GM21528 (cell line): ENCODE measurements at regions not wholly inside any gene's neighbourhood (a gene's known extent, or its start where the extent isn't known, plus 50 kb on each side); places are given as distances from the start of the nearest gene placed in this dataset.

Experiments
- ATAC-seq: cut with Tn5 transposase; IDR thresholded peaks from one replicate; pipeline ENCODE4 v1.9.1; 2021; ENCODE audit warnings: mild to moderate bottlenecking, moderate library complexity; ENCODE audit not compliant: unreplicated experiment, low FRiP score

- no peak for ATAC-seq
These were observed 267.4 kb downstream of the ALG10 start for GRCh38 chr12:34289431-34290380.

- no peak for ATAC-seq
These were observed 268.2 kb downstream of the ALG10 start for GRCh38 chr12:34290381-34290995.

GRCh38 chr12:34291001-34291400 is 268.7 kb downstream of the ALG10 start:
- ATAC-seq, result no peak

GRCh38 chr12:34291426-34291901 is 269.2 kb downstream of the ALG10 start:
- ATAC-seq, result no peak

- no peak for ATAC-seq
These were observed 270.7 kb downstream of the ALG10 start for GRCh38 chr12:34292736-34293625.

GRCh38 chr12:34294137-34294536 is 271.8 kb downstream of the ALG10 start:
- no peak for ATAC-seq

GRCh38 chr12:34294671-34295365 is 272.5 kb downstream of the ALG10 start:
- no peak for ATAC-seq

GRCh38 chr12:34295366-34296142 is 273.3 kb downstream of the ALG10 start:
- no peak for ATAC-seq

- ATAC-seq, result no peak
These were observed 274.1 kb downstream of the ALG10 start for GRCh38 chr12:34296143-34297041.

- ATAC-seq, result no peak
These were observed 275.0 kb downstream of the ALG10 start for GRCh38 chr12:34297126-34297789.

GRCh38 chr12:34297790-34298164 is 275.5 kb downstream of the ALG10 start:
- ATAC-seq, result no peak

GRCh38 chr12:34298176-34298970 is 276.1 kb downstream of the ALG10 start:
- ATAC-seq, result no peak

GRCh38 chr12:34298971-34299801 is 276.9 kb downstream of the ALG10 start:
- ATAC-seq, result no peak

GRCh38 chr12:34299802-34300193 is 277.5 kb downstream of the ALG10 start:
- no peak for ATAC-seq

GRCh38 chr12:34300376-34301250 is 278.3 kb downstream of the ALG10 start:
- ATAC-seq, result no peak
